ENCODE measurements at regions not wholly inside any gene's neighbourhood (a gene's known extent, or its start where the extent isn't known, plus 50 kb on each side); places are given as distances from the start of the nearest gene placed in this dataset.

DNA sequence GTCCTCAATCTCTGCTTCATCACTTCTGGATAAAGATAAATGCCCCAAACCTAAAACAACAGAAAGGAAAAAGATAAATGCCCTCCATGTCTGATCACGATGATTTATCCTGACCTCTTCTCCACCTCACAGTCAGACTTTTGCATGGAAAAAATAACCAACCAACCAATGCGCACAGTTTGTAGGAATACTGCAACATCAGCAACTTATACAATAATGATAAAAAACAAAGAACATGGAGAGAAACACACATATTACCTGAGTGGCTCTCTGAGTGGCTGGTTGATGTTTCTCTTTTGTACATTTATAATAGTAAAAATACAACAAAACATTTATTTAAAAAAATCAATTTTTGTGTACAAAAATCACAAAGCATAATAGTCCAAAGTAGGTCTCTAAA is 93.0 kb upstream of the PUDP start:
- TF ChIP-seq POLR2A (IDR thresholded peaks at IDR 0.05; ENCODE audit: low read depth, low read length) (no peak), POLR2AphosphoS5 (IDR thresholded peaks at IDR 0.05; ENCODE audit: low read depth, low read length) (no peak), TAF1 (IDR thresholded peaks at IDR 0.05; ENCODE audit: borderline replicate concordance, low read depth, low read length) (no peak)

Data from GM12892 (cell line).